RWPE2 (cell line): ENCODE measurements at regions not wholly inside any gene's neighbourhood (a gene's known extent, or its start where the extent isn't known, plus 50 kb on each side); places are given as distances from the start of the nearest gene placed in this dataset.

Experiments used
- ATAC-seq: fragments of 200-7000 bp; cut with Tn5 transposase; 3 replicates; pipeline ENCODE4 v1.9.1; 2021; ENCODE audit warnings: low read depth
- DNase-seq: peaks from one replicate; pipeline ENCODE4 v3.0.0-alpha.2; 2020; ENCODE audit warnings: low spot score
- H3K27ac ChIP-seq: fragments of 450-650 bp; 2 replicates; pipeline ENCODE4 v1.5.1; 2017; ENCODE audit warnings: mild to moderate bottlenecking; ENCODE audit not compliant: poor library complexity, severe bottlenecking
- H3K27me3 ChIP-seq: fragments of 250-450 bp; sonication (Bioruptor Pico); 2 replicates; pipeline ENCODE4 v1.5.1; 2021; ENCODE audit warnings: mild to moderate bottlenecking, moderate library complexity; ENCODE audit not compliant: insufficient read depth, poor library complexity, severe bottlenecking
- H3K36me3 ChIP-seq: fragments of 250-450 bp; sonication (Bioruptor Pico); 2 replicates; pipeline ENCODE4 v1.5.1; 2020; ENCODE audit warnings: low read depth, mild to moderate bottlenecking, moderate library complexity
- H3K4me1 ChIP-seq: fragments of 250-450 bp; sonication (Bioruptor Pico); 2 replicates; pipeline ENCODE4 v1.5.1; 2021; ENCODE audit warnings: mild to moderate bottlenecking, moderate library complexity; ENCODE audit not compliant: insufficient read depth, poor library complexity, severe bottlenecking
- H3K4me3 ChIP-seq: fragments of 250-450 bp; sonication (Bioruptor Pico); 2 replicates; pipeline ENCODE4 v1.5.1; 2021; ENCODE audit warnings: mild to moderate bottlenecking, moderate library complexity; ENCODE audit not compliant: severe bottlenecking
- H3K9me3 ChIP-seq: fragments of 250-450 bp; sonication (Bioruptor Pico); 2 replicates; pipeline ENCODE4 v1.5.1; 2021; ENCODE audit warnings: mild to moderate bottlenecking, moderate library complexity; ENCODE audit not compliant: severe bottlenecking
- TF ChIP-seq, protein P1 (sequence below): fragments of 450-650 bp; IDR thresholded peaks from one replicate; pipeline ENCODE4 v1.5.1; 2017; ENCODE audit warnings: mild to moderate bottlenecking, moderate library complexity; ENCODE audit not compliant: poor library complexity, severe bottlenecking

- ATAC-seq (no peak), DNase-seq (no peak)
- no peaks in the 10 kb centered on the region for H3K4me1 ChIP-seq
- H3K9me3 ChIP-seq, result no peaks in the 10 kb centered on the region
- H3K27ac ChIP-seq, result no peak overlapping the region
- H3K27me3 ChIP-seq, result no peaks in the 10 kb centered on the region
- TF ChIP-seq, protein P1, sequence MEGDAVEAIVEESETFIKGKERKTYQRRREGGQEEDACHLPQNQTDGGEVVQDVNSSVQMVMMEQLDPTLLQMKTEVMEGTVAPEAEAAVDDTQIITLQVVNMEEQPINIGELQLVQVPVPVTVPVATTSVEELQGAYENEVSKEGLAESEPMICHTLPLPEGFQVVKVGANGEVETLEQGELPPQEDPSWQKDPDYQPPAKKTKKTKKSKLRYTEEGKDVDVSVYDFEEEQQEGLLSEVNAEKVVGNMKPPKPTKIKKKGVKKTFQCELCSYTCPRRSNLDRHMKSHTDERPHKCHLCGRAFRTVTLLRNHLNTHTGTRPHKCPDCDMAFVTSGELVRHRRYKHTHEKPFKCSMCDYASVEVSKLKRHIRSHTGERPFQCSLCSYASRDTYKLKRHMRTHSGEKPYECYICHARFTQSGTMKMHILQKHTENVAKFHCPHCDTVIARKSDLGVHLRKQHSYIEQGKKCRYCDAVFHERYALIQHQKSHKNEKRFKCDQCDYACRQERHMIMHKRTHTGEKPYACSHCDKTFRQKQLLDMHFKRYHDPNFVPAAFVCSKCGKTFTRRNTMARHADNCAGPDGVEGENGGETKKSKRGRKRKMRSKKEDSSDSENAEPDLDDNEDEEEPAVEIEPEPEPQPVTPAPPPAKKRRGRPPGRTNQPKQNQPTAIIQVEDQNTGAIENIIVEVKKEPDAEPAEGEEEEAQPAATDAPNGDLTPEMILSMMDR, result no peak
- no peaks in the 10 kb centered on the region for H3K36me3 ChIP-seq
- no peak overlapping the region for H3K4me3 ChIP-seq
Measured at GRCh38 chr12:58795825-58796224, 124.5 kb downstream of the LRIG3 start.

GRCh38 chr12:58801986-58802385 lies 118.3 kb downstream of the LRIG3 start:
- no peak for DNase-seq
- ATAC-seq, result no peak
- H3K36me3 ChIP-seq, result no peaks in the 10 kb centered on the region
- no peaks in the 10 kb centered on the region for H3K27me3 ChIP-seq
- TF ChIP-seq, protein P1, result no peak
- no peak overlapping the region for H3K4me3 ChIP-seq
- H3K9me3 ChIP-seq, result no peaks in the 10 kb centered on the region
- no peaks in the 10 kb centered on the region for H3K4me1 ChIP-seq
- H3K27ac ChIP-seq, result no peak overlapping the region

GRCh38 chr12:58803908-58804307 lies 116.4 kb downstream of the LRIG3 start:
- no peak for DNase-seq
- ATAC-seq, result peak; percentile 76
- TF ChIP-seq, protein P1, result no peak
- H3K4me1 ChIP-seq, result no peaks in the 10 kb centered on the region
- H3K27ac ChIP-seq, result no peak overlapping the region
- no peak overlapping the region for H3K4me3 ChIP-seq
- no peaks in the 10 kb centered on the region for H3K27me3 ChIP-seq
- no peaks in the 10 kb centered on the region for H3K9me3 ChIP-seq
- H3K36me3 ChIP-seq, result no peaks in the 10 kb centered on the region

DNA sequence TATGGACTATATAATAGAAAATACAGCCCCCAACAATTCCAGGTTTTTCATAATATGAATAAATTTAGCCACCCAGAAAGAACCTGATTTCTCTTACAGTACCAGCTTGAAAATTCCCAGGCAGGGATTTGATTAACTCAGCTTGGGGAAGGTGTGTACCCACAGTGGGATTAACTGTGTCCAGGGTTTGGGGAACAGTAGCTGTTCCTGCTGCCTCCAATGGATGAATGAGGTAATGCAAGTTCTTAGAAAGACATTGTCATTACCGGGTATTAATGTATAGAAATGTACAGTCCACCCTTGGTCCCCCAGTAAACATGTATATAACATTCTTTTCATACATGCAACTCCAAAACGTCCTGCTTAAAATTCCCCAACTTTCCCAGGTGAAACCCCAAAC lies 115.6 kb downstream of the LRIG3 start:
- H3K27ac ChIP-seq, result no peak overlapping the region
- no peaks in the 10 kb centered on the region for H3K9me3 ChIP-seq
- ATAC-seq (no peak), DNase-seq (no peak)
- no peak overlapping the region for H3K4me3 ChIP-seq
- no peaks in the 10 kb centered on the region for H3K27me3 ChIP-seq
- no peaks in the 10 kb centered on the region for H3K4me1 ChIP-seq
- TF ChIP-seq, protein P1, result peak; percentile 38
- no peaks in the 10 kb centered on the region for H3K36me3 ChIP-seq

- Histone ChIP-seq H3K4me3 (no peak overlapping the region), H3K27ac (no peak overlapping the region), H3K27me3 (no peaks in the 10 kb centered on the region), H3K4me1 (no peaks in the 10 kb centered on the region), H3K36me3 (no peaks in the 10 kb centered on the region), H3K9me3 (no peaks in the 10 kb centered on the region)
- DNase-seq, result no peak
- TF ChIP-seq, protein P1, result no peak
- no peak for ATAC-seq
Measured at GRCh38 chr12:58809064-58809607, 111.2 kb downstream of the LRIG3 start.
